GM21786 (cell line): ENCODE measurements at regions not wholly inside any gene's neighbourhood (a gene's known extent, or its start where the extent isn't known, plus 50 kb on each side); places are given as distances from the start of the nearest gene placed in this dataset.
"Not testable (repeated sequence)": the region's sequence is repeated elsewhere in the genome, so short reads cannot be mapped to it uniquely, and the experiment has no call there.

Experiments
- ATAC-seq: cut with Tn5 transposase; IDR thresholded peaks from one replicate; pipeline ENCODE4 v1.9.1; 2021; ENCODE audit not compliant: unreplicated experiment

DNA sequence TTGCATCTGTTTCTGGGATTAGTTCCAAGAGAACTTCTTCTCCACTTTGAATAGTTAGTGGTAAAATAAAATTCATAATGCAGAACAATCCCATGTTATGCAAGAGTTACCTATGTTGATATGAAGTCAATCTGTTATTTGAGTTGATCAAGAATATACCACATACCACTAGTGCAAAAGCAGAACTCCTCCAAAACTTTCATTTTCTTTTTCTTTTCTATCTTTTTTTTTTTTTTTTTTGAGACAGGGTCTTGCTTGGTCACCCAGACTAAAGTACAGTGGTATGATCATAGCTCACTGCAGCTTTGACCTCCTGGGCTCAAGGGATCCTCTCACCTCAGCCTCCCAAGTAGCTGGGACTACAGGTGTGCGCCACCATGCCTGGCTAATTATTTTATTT is 78.8 kb upstream of the UMPS start:
- not testable (repeated sequence) for ATAC-seq

DNA sequence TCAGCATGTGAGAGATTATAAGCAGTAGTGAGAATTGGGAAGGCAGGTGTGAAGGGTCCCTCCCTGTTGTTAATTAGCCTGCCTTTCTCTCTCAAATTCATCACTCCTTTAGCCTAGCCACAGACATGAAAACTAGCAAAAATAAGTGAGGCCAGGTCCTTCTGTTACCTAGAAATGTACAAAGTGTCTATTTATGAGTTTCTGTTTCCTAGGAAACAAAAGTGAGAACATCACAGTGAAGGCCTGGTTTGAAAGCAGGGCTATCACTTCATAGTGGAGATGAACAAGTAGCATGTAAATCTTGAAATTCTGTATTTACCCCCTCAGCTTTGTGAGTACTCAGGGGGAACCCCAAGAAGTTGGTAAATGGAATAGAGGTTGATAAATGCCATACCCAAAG is 78.2 kb upstream of the UMPS start:
- ATAC-seq = no peak

DNA sequence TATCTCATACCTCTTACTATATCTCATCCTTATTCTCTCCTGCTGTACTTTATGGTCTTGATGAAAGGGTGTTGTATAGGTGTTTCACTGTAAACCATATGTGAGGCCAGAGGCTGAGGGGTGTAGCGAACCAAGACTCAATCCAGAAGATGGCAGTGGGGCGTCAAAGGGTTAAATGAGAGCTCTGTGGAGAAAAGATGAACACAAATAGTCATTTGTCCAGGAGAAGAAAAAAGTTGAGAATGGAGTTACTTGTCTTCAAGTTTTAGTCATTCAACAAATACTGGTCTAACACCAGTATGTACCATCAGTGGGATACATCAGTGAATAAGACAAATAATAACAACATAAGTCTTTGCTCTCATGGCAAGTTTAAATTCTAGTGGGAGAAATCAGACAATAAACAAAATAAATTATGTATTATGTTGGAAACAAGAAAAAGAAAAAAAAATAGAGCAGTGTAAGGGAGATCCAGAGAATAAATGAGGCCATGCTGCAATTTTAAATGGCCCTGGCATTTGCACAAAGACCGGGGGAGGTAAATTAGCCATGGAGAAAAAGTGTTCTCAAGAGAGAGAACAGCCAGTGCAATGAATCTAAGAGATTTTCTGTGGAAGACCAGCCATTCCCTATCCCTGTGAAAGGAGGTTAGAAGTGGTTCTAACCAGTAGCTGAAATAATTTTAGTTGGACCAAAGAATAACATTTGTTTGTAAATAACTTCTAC is 77.0 kb upstream of the UMPS start:
- ATAC-seq = no peak

DNA sequence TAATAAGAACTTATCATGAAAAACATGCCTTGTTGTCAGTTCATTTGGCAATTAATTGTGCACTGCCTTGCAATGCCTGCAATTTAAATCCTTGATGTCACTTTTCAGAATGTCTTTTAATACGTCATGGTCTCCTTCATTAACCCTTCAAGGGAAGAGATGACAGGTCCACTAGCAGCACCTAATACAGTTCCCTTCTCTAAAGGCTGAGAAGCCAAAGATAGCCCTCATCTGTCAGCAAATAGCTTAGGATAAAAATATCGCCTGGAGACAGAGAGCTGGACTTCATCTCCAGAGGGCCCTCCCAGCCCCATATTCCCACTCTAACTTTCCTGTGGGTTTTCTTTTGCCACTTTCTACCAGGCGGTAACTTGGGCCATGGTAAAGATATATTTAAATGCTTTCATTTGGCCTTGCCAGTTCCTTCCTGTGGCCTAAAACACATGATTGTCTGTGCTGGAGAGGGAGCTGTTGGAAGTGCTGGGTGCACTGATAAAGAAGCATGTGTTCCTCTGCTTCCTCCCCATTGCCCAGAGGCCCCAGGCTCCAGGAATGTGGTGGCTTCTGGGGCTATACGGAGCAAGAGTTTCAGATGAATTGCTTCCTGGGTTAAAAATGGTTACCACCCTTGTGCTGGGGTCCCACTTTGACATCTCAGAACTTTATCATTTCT is 76.3 kb upstream of the UMPS start:
- no peak for ATAC-seq

DNA sequence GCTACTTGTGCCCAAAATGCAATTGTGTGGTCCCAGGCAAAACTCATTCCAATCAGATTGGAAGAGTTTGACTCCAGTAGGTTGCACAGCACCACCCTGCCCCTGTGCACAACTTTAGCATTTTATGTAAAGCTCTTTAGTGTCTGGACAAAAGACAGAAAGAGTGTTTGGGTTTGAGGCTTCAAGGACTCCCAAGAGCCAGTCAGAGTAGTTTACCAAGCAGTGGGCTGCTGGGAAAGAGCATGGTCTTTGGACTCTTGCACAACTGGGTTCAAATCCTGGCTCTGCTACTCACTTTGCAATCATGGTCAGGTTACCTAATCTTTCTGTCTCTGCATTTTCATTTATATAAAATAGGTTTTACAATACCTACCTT is 75.8 kb upstream of the UMPS start:
- no peak for ATAC-seq

DNA sequence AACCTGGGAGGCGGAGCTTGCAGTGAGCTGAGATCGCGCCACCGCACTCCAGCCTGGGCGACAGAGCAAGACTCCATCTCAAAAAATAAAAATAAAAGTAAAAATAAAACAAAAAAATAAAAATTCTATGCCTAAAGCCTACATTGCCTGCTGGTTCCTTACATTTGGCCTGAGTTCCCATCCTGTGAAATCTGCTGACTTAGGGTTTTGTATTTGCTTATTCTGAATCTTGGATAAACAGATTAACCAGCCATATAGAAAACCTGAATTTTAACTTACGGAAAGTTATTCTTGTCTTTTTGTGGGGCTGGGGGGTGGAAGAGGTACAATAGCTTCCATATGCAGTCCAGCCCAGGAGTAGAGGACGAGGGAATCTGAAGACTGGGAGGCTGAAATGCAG is 73.7 kb upstream of the UMPS start:
- no peak for ATAC-seq

DNA sequence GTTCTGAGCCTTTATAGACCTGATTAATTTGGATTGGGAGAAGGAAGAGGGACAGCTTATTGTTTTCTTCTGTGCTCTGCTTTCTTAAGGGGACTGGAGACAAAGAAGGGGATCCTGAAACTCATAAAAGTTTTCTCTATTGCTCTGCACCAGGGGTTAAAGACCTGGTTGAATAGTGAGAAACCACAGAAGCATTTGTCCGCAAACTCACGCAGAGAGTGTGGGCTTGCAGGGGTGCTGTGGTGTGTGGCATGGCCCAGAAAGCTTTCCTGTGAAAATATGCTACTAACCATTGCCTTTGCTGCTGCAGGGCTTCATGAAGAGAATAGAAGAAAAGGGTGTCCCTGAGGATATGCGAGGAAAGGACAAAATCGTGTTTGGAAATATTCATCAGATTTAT is 73.1 kb upstream of the UMPS start:
- no peak for ATAC-seq

DNA sequence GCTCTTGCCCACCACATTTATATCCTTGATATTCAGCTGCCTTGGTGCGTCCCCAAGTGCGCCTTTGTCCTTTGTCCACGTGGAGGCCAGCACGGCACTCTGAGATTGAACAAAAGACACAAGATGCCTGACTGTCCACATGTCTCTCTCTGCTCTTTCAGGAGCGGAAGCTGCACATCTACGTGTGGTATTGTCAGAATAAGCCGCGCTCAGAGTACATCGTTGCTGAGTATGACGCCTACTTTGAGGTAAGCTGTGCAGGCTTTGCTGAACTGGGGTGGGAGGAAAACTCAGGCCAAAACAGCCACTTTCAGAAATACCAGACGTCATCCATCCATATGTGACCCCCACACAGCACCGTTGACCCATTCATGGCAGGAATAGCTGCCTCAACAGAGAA is 72.0 kb upstream of the UMPS start:
- no peak for ATAC-seq

DNA sequence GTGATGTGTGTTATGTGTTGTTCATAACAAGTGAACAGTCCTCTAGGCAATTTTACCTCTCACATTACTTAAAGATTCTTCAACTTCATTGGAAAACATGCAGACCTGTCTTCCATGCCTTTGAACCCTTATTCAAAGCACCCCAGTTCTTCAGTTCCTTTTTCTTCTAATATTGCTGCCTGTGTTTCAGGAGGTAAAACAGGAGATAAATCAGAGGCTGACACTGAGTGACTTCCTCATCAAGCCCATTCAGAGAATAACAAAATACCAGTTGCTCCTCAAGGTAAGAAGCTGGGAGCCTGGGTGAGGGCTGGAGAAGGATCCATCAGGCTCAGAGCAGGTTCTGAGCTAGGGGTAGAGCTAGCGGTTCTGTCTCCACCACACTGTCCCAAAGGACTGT is 71.1 kb upstream of the UMPS start:
- no peak for ATAC-seq

DNA sequence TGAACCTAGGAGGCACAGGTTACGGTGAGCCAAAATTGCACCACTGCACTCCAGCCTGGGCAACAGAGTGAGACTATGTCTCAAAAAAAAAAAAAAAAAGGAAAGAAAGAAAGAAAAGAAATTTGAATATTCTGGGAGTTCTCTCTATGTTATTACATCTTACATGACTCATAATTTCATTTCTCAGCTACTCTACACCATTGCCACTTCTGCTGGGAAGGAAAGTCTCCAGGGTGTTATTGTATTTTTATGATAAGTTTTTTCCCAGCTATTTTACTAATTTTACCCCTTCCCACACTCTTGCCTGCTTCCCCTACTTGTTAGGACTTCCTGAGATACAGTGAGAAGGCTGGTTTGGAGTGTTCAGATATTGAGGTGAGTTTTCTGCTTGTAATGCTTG is 69.7 kb upstream of the UMPS start:
- ATAC-seq = no peak

DNA sequence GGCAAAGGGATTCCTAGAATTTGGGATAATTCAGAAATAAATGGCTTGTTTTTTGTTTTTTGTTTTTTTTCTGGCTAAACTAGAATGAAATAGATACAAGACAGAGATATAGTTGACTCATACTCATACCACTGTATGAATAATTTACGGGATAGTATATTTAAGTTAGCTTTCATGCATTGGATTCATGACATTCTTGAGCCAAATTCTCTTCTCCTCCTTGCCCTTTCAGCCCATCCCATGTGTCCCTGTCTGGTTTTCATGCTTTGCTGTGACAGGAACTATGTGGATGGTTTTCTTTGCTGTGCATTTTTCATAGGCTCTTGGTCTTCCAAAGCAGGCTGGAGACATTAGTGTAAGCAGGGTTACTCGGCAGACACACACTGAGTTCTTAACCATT is 66.6 kb upstream of the UMPS start:
- ATAC-seq = no peak

DNA sequence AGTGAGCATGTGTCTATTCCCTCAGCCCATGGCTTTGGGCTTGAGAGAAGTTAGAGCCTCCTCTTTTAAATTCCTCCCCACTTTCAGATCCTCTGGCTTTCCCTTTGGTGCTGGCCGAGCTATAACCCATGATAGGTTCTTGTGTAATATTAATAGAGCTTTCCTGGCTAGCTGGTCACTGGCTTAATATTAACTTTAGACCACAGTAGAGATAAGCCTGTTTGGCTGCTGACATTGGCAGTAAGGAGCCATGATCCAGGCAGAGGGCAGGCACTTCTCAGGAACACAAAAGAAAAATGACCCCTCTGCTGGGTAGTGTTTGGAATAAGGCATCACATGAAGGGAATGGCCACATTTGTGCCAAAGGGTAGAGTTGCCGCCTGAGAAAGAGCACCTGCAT is 65.4 kb upstream of the UMPS start:
- ATAC-seq = no peak

DNA sequence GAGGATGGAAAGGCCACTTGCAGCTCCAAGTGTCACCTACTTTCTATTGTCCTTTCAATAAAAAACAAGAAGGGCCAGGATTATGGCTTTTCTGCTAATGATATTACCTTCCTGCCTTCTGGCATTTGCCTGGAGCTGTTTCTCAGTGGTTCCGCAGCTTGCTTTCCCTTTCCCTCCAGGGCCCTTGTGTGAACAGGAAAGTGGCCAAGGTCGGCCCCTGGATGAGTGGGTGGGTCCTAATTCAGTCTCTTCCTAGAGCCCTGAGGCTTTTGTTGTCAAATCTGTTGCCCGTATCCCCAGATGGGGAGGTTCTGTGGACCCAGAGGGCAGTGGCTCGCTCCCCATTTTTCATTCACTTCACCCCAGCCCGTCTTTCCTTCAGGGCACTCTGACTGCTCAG is 64.2 kb upstream of the UMPS start:
- no peak for ATAC-seq

DNA sequence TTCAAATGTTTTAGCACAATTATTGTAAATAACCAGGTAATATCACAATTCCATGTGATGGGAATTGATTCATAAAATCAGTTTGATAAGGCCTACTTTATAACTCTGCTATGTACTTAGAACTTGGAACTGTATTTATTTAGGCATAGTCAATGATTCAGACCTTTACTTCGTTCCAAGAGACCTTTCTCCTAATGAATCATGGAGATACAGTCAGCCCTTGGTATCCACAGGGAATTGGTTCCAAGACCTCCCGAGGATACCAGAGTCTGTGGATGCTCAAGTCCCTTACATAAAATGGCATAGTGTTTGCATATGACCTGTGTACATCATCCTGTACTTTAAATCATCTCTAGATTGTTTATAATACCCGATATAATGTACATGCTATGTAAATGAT is 60.8 kb upstream of the UMPS start:
- no peak for ATAC-seq

DNA sequence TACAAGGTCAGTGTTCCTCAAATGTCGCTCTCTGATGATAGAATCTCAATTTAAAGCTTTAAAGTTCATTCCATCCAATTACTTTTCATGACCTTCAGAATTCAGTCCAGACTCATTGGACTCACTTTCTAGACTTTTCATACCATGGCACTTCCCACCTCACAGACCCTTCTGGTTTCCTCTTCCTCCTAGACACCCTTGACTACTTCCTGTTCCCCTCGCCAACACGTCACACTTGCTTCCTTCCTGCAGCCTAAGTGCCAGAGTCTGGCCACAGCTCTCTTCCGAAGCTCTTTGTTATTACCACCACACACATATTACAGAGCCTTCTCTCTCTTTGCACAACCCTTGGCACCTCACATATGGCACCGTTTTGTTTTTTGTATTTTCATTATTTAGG is 59.1 kb upstream of the UMPS start:
- ATAC-seq = no peak

DNA sequence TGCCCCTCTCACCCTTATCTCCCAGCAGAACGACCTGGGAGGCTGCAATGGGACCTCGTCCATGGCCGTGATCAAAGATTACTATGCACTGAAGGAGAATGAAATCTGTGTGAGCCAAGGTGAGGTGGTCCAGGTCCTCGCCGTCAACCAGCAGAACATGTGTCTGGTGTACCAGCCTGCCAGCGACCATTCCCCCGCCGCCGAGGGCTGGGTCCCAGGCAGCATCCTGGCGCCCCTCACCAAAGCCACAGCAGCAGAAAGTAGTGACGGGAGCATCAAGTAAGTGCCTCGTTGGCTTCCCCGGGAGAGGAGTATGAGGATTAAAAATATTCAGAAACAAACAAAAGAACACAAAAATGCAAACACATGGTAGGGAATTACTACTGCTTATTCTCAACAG is 55.9 kb upstream of the UMPS start:
- ATAC-seq = no peak

DNA sequence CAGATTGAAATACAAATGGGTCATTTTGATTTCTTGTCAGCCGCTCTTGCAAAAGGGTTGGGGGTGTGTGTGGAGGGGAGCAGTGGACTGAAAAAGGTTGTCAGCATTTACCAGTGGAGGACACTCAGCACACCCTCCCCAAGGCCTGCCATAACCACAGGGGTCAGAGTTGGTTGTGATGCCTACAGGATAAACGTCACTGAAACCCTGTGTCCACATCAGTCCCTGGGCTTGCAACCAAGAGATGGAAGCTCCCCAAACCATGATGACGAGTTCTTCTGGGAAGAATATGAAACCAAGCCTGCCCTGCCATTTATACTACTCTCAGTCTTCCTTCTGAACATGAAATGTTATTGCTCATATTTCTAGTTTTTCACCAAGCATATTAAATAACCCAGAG is 54.0 kb upstream of the UMPS start:
- no peak for ATAC-seq

DNA sequence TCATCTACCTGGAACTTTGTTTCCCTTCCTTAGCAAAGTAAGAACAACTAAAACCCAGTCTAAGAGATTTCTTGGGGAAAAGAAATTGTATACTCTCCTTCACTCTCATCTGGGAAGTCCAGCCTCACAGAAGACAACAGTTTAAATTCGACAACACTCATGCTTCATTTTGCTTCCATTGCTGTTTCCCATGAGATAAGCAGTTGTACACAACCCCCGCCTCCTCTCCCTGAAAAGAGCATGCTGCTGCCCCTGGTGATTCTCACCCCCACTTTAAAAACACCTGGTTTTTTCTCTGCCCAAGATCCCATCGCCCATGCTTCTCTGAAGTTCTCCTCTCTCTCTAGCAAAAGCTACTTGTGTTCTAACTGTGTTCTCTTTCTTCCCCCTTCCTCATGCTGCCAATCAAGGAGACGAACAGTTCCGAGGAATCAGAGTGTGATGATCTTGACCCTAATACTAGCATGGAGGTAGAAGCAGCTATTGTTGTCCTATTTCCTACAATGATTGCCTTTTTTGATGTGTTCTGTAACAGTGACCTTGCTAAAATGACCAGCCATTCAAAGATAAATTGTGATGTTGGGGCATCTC is 51.1 kb upstream of the UMPS start:
- ATAC-seq = no peak
